Heart right ventricle (tissue), 16 donors: ENCODE measurements at regions not wholly inside any gene's neighbourhood (a gene's known extent, or its start where the extent isn't known, plus 50 kb on each side); places are given as distances from the start of the nearest gene placed in this dataset.

Experiments
- ATAC-seq, 8 donors: fragments of 200-7000 bp; cut with Tn5 transposase; one replicate each; pipeline ENCODE4 v1.9.1; 2020; ENCODE audit warnings: mild to moderate bottlenecking in 8 of 8, moderate library complexity in 8 of 8, moderate number of reproducible peaks in 1 of 8
- DNase-seq, 2 donors: peaks; one replicate each; pipeline ENCODE4 v3.0.0-alpha.2; 2020
- H3K27ac ChIP-seq, 10 donors: fragments of 200-600 bp; sonication (generic) in 2 of 10; one replicate each; pipeline versions ENCODE4 v1.5.0 to v1.8.0; 2020 to 2022; ENCODE audit warnings: mild to moderate bottlenecking in 3 of 10
- H3K27me3 ChIP-seq, 7 donors: fragments of 200-600 bp; one replicate each; pipeline ENCODE4 v1.8.0; 2021 to 2022; ENCODE audit warnings: mild to moderate bottlenecking in 2 of 7
- H3K36me3 ChIP-seq, 9 donors: fragments of 200-600 bp; sonication (generic) in 1 of 9; one replicate each; pipeline versions ENCODE4 v1.5.0 to v1.8.0; 2020 to 2022; ENCODE audit warnings: mild to moderate bottlenecking in 2 of 9
- H3K4me1 ChIP-seq, 9 donors: fragments of 200-600 bp; sonication (generic) in 1 of 9; one replicate each; pipeline versions ENCODE4 v1.5.0 to v1.8.0; 2020 to 2022; ENCODE audit warnings: mild to moderate bottlenecking in 4 of 9
- H3K4me3 ChIP-seq, 10 donors: fragments of 200-600 bp; sonication (generic) in 2 of 10; one replicate each; pipeline versions ENCODE4 v1.5.0 to v1.8.0; 2020 to 2022; ENCODE audit warnings: mild to moderate bottlenecking in 7 of 10, moderate library complexity in 2 of 10
- H3K9me3 ChIP-seq, 11 donors: fragments of 200-600 bp in 10 of 11; sonication (generic) in 2 of 11; one replicate each; pipeline versions ENCODE4 v1.5.0 to v1.8.0; 2013 to 2022; ENCODE audit warnings: mild to moderate bottlenecking in 2 of 11, control low read depth in 1 of 11, moderate library complexity in 1 of 11
- WGBS, 2 donors: extraction: QIAGEN DNeasy Blood & Tissue Kit; methylation state at CpG; one replicate each; pipeline ENCODE4 v1.1.7; 2013; ENCODE audit warnings: inconsistent platforms in 1 of 2; 5-methylcytosine and 5-hydroxymethylcytosine counted together
- intact Hi-C, 10 donors: fragments of 100-400 bp; cut with DNase I; formaldehyde crosslinking; loops; one replicate each; pipeline versions ENCODE4 v1.11.1 to v1.14.2; 2022
- TF ChIP-seq, protein P1 (sequence below), 9 donors: fragments of 200-600 bp; sonication (generic) in 2 of 9; IDR thresholded peaks; one replicate each; pipeline versions ENCODE4 v1.5.0 to v1.8.0; 2021 to 2022; ENCODE audit warnings: antibody characterized with exemption in 9 of 9, mild to moderate bottlenecking in 5 of 9, moderate library complexity in 1 of 9
- donor health status: Arrhythmogenic right ventricular cardiomyopathy.
- donor health status: ischemic (EF 13 %, LVEDD 7.1; RV severe dilation, severe dysfunction).
- donor health status: healthy with polysubstance abuse.
- donor health status: DM: no; HTN: yes; CAD: no.
- donor health status: DM: no; HTN: no; CAD: no.
- donor health status: ischemic (EF 25% LVEDD 6.9; RV normal size, moderate dysfunction).
- donor health status: ischemic (EF 25% LVEDD 5.7; RV mildly dilated, moderate dysfunction).
- donor health status: healthy.
- donor health status: DM: yes; HTN: yes; CAD: no.
- donor health status: Ischemic cardiomyopathy.
- donor health status: ischemic (EF 35%, LVEDD 5.7; RV mildly dilated, moderate dysfunction).
- donor health status: nonischemic (EF 11% LVEDD 7.7; RV severe dilation, severe dysfunction).
- donor health status: DM: yes; HTN: yes; CAD: no.
- donor health status: PGD.
- donor health status: ischemic (EF 29% LVEDD 5.4; RV normal size, mild dysfunction).
- donor health status: nonischemic (EF 23%, LVEDD 6.1; RV moderate dilation, normal function).

GRCh38 chrX:45437186-45437585 lies 236.5 kb upstream of the DIPK2B start:
- Histone ChIP-seq H3K4me3 (no peak overlapping the region), H3K27ac (no peak overlapping the region), H3K4me1 (no peaks in the 10 kb centered on the region), H3K9me3 (no peaks in the 10 kb centered on the region), H3K27me3 (peaks cover 0 to 45% (median 0%) of the 10 kb centered on the region in 7 donors), H3K36me3 (no peaks in the 10 kb centered on the region)
- no peak for DNase-seq
- TF ChIP-seq, protein P1, sequence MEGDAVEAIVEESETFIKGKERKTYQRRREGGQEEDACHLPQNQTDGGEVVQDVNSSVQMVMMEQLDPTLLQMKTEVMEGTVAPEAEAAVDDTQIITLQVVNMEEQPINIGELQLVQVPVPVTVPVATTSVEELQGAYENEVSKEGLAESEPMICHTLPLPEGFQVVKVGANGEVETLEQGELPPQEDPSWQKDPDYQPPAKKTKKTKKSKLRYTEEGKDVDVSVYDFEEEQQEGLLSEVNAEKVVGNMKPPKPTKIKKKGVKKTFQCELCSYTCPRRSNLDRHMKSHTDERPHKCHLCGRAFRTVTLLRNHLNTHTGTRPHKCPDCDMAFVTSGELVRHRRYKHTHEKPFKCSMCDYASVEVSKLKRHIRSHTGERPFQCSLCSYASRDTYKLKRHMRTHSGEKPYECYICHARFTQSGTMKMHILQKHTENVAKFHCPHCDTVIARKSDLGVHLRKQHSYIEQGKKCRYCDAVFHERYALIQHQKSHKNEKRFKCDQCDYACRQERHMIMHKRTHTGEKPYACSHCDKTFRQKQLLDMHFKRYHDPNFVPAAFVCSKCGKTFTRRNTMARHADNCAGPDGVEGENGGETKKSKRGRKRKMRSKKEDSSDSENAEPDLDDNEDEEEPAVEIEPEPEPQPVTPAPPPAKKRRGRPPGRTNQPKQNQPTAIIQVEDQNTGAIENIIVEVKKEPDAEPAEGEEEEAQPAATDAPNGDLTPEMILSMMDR (IDR thresholded peaks at IDR 0.05): no peak
- intact Hi-C loops: no loop called here
- WGBS, 2 donors: 83% methylated on average over 2 of the region's 2 CpGs
- ATAC-seq: no peak

DNA sequence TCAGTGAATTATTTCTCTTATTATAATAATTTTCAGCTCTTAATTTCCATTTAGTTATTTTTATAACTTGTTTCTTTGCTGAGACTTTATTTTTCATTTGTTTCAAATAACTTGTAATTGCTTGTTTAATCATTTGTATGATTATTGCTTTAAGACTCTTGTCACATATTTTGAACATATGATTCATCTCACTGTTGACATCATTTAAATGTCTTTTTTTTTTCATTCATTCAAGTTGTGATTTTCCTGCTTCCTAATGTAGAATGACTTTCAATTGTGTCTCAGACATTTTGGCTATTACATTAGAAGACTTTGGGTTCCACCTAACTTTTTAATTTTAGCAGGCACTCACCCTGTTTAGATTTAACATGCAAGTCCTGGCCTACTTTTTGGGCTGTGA lies 234.8 kb upstream of the DIPK2B start:
- DNase-seq (no peak), ATAC-seq (no peak)
- Histone ChIP-seq H3K4me3 (no peak overlapping the region), H3K36me3 (no peaks in the 10 kb centered on the region), H3K27ac (no peak overlapping the region), H3K4me1 (no peaks in the 10 kb centered on the region), H3K27me3 (peaks cover 0 to 48% (median 0%) of the 10 kb centered on the region in 7 donors), H3K9me3 (no peaks in the 10 kb centered on the region)
- intact Hi-C loops: no loop called here
- TF ChIP-seq, protein P1 (IDR thresholded peaks at IDR 0.05): no peak

DNA sequence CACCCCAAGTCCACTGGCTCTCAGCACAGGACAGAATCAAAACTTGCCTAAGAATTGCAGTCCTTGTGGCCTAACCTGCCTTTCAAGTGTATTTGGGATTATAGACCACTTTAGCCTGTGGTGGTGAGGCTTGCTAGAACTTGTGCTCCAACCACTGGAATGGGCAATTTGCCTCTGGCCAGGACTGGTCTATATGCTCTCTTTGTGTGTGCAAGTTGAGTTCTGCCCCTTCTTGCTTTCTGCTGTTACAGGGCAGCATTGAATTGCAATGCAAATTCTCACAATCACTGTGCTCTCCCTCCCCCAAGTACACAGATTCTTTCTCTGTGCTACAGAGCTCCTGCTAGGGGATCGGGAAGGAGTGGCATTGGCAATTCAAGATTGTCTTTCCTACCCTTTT lies 233.6 kb upstream of the DIPK2B start:
- Histone ChIP-seq H3K4me1 (no peaks in the 10 kb centered on the region), H3K27me3 (peaks cover 0 to 52% (median 0%) of the 10 kb centered on the region in 7 donors), H3K27ac (no peak overlapping the region), H3K9me3 (no peaks in the 10 kb centered on the region), H3K36me3 (no peaks in the 10 kb centered on the region), H3K4me3 (no peak overlapping the region)
- intact Hi-C loops: no loop called here
- 53 to 69% methylated on average over 1 of the region's 1 CpG for WGBS, 2 donors
- no peak for ATAC-seq
- DNase-seq: no peak
- TF ChIP-seq, protein P1 (IDR thresholded peaks at IDR 0.05): no peak

DNA sequence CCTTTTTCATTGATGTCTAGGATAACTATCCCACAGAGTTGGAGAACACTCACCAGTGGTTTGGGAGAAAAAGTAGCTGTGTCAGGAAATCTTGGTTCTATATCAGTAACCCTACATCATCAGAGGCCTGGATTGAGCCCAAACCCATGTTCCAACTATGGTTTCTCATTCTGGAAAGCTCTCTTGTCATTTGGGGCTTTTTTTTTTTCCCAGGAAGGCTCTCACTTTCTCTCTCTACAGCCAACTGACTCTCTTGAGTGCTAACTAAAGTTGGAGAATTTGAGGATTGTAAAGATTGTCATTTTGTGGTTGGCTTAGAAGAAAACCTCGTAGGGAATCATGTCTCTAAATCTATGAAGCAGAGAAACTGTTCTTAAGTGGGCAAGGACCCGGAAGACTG lies 228.2 kb upstream of the DIPK2B start:
- no peaks in the 10 kb centered on the region for H3K36me3 ChIP-seq
- H3K27ac ChIP-seq: no peak overlapping the region
- H3K9me3 ChIP-seq: no peaks in the 10 kb centered on the region
- ATAC-seq: no peak
- WGBS, 2 donors: 79 to 87% methylated on average over 2 of the region's 2 CpGs
- H3K4me3 ChIP-seq: no peak overlapping the region
- TF ChIP-seq, protein P1 (IDR thresholded peaks at IDR 0.05): no peak
- no peaks in the 10 kb centered on the region for H3K4me1 ChIP-seq
- intact Hi-C loops: no loop called here
- H3K27me3 ChIP-seq: peaks cover 0 to 27% (median 0%) of the 10 kb centered on the region in 7 donors
- DNase-seq: no peak

DNA sequence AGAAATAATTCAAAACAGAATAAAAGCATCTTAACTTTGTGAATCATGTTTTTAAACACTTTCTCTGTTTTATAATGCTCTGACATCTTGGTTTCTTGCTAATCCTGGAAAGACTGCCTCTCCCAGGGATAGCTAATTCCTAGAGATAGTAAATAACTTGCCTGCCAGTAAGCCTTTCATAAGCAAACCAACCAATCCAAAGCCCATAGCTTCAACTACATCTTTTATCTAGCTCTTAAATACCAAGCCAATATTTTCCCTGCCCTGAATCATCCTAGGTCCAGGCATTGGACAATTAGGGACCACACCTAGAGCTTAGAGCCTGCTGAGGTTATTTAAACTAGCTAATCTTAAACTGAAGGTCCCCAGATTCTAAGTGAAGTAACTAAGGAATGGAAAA lies 223.7 kb upstream of the DIPK2B start:
- ATAC-seq: no peak

More for the DNA sequence above, 223.7 kb upstream of the DIPK2B start:
- DNase-seq: no peak
- H3K27ac ChIP-seq: no peak overlapping the region
- no peaks in the 10 kb centered on the region for H3K36me3 ChIP-seq
- H3K4me3 ChIP-seq: no peak overlapping the region
- peaks cover 0 to 31% (median 0%) of the 10 kb centered on the region in 7 donors for H3K27me3 ChIP-seq
- peaks cover 0 to 5% (median 0%) of the 10 kb centered on the region in 11 donors for H3K9me3 ChIP-seq
- TF ChIP-seq, protein P1 (IDR thresholded peaks at IDR 0.05): no peak
- H3K4me1 ChIP-seq: no peaks in the 10 kb centered on the region
- intact Hi-C loops: no loop called here
